ENCODE measurements at regions not wholly inside any gene's neighbourhood (a gene's known extent, or its start where the extent isn't known, plus 50 kb on each side); places are given as distances from the start of the nearest gene placed in this dataset.

DNA sequence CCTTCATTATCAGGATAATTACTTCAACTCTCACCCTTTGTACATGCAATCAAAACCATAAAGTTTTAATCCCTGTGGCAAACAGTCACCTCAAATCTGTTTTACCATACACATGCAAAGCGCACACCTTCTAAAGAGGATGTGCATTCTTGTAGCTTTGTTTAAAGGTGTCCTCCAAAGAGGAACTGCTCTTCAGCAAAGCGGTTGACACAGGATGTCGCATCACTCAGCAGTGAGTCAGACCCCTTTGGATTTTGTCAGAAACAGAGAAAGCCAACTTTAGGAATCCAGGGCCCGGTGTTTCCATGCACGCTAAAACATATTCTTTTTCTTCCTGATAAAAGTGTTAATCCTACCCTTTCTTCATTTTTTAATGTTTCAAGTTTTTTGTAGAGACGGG, 268.3 kb upstream of the ARID1B start:
- no peak for DNase-seq

DNA sequence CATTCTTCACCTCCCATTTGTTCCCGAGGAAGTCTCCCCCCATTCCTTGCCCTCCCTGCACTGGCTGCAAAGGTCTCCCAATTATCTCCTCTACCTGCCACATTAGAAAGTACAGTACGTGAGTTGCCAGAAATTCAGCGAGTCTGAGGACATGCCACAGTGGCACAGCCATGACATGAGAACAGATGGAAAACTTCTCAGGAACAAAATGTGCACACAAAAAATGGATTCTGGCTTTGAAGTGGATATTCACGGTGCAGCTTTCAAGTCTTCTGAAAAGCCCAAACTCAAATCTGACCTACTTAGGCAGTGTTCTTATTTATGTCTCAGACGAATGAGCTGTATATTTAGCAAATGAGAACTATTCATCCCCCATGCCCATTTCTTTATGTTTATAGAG, 269.1 kb upstream of the ARID1B start:
- no peak for DNase-seq

DNA sequence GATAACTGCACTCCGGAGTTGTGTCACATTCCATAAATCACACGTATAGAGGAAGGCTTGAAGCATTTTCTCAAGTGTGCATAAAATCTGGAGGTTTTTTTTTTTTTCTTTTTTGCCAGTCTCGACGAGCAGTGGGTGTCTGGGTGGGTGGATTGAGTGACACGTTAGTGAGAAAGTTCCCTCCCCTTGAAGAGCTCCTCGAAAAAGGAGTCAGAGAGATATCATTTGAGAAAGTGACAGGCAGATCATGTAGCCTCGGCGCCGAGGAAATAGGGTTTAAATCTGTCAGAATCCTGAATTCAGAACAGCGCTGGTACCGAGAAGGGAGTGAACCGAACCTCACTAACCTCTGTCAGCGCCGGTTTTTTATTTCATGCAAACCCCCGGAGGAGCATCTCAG, 269.5 kb upstream of the ARID1B start:
- DNase-seq, result no peak

DNA sequence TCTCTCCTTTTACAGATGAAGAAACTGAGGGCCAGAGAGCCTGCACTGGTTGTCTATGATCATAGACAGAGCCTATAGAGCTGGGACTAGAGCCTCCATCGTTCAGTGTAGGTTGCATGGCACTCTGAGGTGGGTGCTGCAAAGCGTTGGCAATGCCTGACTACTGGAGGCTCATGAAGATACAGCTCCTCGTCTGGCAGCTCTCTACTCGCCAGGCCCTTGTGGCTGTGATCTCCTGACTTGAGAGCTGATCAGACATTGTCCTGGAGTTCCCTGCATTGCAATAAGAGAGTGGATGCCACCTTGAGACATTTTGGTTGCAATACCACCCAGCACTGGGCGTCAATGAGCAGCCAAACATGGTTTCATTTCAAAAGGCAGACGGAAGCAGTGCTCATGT, 270.1 kb upstream of the ARID1B start:
- DNase-seq, result no peak

DNA sequence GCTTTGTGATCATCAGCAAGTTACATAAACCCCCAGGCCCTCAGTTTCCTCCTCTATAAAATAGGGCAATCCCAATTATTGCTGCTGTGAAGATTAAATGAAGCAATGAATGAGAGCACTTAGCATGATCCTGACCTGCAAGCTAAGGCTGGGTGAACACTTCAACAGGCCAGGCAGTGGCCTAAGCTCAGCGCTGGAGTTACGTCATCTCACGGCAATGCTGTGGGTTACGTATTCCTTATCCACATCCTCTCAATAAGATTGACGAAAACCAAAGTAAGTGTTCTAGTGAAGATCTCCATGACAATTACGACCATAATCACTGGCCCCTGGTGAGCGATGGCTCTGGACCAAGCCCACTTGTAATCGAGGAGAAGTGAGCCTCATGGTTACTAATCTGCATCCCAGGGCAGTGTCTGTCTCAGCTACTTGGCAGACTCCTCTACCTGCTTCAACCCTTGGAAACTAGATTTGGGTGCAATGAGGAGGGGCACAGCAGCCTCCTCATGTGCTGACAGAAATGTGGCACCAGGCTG, 274.1 kb upstream of the ARID1B start:
- DNase-seq, result no peak

DNA sequence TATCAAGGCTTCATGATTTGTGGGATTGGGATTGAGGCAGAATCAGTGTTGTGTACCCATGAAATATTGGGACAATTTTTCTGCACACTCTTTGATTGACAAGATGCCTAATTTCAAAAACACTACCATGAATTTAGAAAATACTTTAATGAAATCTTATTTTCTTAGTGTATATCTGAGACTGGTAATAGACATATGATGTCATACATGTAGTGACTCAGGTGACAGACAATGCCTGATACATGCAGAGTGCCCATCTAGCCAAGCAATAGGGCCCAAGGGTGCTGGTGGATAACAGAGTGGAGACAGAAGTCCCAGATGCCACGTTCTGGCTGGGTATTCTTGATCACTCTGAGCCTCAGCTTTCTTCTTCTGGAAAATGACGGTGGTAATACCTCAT, 279.6 kb upstream of the ARID1B start:
- DNase-seq, result no peak

DNA sequence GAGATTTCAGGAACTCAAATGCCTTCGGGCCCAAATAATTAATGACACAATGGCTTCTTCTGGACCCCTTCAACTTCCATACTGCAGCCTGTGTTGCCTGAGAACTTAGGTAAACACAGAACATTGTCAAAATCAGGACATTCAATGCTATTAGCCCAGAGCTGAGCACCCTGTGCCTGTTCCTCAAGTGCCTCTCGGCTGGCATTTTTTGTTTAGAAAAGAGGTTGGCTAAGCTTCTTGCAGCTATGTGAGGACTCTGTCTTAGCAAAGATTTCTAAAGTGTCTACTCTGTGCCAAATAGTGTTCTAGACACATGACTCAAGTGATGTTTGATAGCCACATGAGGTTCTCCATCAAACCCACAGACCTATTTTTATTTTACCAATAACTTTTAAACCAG, 289.3 kb upstream of the ARID1B start:
- DNase-seq, result no peak

DNA sequence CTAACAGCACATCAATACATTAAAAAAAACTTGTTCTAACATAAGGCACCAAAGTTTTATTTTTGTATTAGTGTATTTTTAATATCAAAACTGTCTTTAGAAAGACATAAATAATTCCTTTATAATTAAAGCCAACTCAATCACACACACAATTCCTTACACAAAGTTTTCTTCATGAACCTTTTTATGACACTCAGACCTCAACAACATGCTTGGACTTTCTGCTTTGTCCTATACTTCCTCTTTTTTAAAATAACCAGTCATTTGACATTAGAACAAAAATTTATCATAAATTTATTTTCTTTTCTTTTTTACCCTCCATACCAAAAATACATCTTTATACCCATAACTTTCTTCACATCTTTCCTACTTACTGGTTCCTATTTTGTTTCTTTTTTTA, 292.0 kb upstream of the ARID1B start:
- DNase-seq, result no peak

DNA sequence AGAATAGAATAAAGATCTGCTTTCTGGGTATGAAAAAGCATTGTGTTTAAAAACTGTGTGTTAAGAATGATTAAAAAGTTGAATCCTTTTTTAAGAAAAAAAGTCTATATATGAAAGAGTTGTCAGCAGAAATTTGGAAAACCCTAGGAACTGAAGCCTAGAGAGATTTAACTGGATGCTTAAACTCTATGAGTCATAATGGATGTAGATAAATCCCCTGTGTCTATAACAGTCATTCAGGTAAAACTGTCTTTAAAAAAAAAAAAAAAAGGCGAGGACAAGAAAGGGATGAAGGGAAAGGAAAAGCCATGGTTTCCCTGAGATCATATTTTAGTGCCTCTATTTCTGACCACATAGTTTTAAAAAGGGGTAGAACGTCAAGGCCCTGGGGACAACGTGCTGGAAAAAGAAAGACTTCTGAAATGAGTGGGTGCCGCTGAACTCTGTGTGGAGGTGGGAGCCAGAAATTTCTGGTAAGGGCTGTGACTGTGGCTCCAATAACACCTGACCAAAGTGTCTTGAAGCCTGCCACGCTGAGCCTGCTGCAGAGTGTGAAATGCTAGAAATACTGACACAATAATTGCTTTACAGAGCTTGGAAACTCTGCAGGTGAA, 302.6 kb upstream of the ARID1B start:
- DNase-seq, result no peak

DNA sequence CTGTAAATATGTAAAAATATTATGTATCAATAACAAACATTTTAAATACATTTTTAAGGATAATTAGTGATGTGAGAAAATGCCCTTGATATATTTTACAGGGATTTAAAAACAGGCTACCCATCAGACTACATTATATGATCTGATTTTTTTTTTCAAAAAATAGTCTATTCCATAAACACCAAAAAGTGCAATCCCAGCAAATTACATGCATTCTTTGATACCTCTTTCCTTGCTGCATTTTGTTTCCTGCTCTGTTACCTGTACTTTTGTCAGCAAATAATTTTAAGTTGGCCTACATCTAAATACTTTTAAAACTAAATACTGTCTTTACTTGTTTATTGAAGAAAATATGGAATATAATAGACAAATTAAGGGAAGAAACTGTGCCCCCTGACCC, 306.2 kb upstream of the ARID1B start:
- no peak for DNase-seq

DNA sequence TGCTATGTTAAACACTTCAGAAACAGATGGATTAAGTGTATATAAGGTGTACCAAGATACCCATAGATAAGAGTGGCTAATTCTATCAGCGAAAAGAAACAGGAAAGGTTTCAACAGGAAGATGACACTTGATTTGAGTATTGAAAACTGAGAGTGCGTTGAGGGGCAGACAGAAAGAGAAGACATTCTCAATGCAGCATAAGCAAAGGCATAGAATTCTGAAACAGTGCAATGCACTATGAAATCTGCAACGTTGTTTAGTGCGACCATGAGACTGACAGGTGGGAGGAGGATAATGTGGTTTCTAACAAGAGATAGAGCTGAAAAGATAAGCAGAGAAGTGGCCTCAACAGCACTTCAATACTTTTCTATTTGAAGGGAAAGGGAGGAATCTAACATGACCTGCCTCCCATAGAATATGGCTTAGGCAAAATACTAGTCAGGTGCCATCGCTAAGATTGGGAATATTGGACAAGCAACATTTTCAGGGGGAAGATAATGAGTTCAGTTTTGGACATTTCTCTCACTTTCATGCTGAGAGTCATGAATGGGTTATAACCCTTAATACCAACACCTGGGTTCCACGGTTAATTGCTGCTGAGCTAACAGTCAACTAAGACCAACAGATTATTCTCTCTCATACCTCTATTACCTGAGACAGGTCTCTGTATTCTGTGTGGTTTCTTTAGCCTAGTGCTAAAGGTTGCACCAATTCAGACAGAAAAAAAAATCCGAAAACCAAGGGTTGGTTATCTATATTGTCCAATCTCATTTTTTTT, 312.9 kb upstream of the ARID1B start:
- DNase-seq, result no peak

DNA sequence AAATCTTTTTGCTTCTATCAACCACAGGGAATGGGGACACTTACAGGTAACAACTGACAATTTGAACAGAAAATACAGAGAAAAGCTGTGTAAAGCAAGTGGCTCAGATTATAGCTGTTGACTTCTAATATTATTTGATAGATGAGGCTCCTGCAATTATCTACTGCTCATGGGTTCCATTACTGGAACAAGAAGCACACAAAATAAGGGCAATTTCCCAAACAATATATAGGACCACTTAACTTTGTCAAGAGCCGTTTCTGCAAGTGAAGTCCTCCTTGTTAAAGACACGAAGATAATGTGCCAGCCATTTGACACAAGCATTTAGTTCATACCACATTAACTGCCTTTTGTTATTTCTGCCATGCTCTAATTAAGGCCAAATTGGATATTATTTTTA, 315.5 kb upstream of the ARID1B start:
- no peak for DNase-seq

DNA sequence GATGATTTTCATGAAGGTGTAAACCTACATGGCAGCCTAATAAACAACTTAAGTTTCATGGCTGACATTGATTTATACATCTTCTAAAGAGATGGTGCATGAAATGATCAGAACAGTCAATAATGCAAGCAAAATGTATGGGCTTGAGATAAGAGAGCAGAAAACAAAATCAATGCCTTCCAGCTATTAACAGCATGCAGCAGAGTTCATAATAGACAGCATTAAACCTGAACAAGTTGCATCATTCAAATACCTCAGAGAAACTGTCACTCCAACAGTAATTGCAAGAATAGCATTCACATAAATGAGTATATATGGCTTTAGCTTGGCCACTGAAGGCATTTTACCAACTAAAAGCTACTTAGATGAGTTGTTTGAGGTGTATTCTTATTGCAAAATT, 319.6 kb upstream of the ARID1B start:
- no peak for DNase-seq

DNA sequence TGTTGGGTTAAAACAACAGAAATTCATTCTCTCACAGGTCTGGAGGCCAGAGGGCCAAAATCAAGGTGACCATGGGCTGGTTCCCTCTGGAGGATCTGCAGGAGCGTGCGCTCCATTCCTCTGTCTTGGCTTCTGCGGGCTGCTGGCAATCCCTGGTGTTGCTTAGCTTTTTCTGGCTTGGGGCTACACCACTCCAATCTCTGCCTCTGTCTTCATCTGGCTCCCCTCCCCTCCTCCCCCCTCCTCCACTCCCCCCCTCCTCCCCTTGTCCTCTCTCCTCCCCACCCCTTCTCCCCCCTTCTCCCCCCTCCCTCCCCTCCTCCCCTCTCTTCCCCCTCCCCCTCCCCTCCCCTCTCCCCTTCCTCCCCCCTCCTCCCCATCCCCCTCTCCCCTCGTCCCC, 321.3 kb upstream of the ARID1B start:
- DNase-seq, result no peak

DNA sequence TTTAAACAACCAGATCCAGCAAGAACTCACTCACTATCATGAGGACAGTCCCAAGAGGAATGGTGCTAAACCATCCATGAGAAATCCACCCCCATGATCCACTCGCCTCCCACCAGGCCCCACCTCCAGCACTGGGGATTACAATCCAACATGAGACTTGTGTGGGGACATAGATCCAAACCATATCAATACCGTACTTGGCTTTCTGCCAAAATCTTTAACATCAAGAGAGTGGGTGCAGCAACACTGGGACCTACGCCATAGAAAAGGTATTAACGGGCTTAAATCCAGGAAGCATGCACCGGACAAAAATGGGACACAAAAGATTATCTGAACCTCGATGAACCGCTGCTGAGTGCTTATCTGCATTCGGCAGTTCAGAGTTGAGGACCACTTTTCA, 322.3 kb upstream of the ARID1B start:
- DNase-seq, result no peak

DNA sequence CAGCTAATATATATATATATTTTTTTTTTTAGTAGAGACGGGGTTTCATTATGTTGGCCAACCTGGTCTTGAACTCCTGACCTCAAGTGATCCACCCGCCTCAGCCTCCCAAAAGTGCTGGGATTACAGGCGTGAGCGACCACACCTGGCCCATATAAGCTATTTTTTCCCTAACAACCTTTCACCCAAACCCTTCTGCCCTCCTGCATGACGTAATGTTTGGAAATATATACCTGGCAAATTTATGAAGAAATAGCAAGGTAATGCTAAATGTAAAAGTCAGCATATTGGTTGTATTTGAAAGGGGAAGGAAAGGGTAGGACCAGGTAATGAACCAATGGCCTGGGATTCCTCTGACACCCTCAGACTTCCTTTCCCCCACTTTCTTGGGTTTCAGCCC, 325.5 kb upstream of the ARID1B start:
- DNase-seq, result no peak

DNA sequence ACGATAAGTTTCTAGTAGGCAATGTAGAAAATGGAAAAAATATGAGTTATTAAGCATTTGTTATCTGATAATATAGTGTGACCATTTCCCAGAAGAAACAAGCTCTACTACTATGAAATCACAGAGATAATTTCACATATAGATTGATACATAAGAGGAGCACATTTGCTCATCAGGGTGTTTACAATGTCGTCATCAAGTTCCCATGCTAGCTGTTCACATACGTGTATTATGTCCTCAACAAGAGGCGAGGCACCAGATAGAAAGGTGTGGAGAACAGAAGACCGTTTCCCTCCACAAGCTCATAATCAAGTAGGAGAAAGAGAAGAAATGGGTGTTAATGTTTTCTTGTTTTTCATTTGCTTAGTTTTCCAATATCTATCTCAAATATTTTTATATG, 326.1 kb upstream of the ARID1B start:
- no peak for DNase-seq

DNA sequence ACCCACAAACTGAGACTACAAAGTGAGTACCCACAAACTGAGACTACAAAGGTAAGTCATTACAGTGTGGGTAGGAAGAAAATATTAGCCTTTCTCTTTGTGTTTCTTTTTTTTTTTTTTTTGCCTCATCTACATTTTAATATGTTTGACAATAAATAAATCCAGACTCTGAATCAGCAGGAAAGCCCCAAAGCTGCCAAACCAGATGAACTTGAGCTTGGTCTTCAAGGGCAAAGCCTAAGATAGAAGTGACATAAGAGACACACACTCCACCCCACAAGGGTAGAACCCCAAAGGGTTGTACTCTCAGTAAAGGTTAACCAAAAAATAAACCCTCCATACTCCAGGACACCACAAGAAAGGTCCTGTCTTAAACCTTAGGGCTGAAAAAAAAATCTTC, 326.8 kb upstream of the ARID1B start:
- DNase-seq, result no peak

DNA sequence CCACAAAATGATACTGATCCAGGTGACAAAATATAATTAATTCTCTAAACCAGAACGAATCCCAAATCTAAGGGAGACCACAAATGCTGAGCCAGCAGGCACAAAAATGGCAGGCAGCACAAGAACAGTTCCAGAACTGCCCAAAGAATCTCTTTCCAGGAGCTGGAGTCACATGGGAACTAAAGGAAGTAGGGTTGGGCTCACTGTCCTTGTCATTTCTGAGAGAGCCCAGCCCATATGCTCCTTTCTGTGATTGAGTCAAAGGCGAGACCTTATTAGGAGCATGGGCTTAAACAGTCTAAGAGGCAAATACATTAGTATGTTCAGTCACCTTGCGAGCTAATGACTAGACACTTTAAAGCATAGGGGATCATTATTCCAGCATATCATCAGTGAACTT, 327.6 kb upstream of the ARID1B start:
- DNase-seq, result no peak

DNA sequence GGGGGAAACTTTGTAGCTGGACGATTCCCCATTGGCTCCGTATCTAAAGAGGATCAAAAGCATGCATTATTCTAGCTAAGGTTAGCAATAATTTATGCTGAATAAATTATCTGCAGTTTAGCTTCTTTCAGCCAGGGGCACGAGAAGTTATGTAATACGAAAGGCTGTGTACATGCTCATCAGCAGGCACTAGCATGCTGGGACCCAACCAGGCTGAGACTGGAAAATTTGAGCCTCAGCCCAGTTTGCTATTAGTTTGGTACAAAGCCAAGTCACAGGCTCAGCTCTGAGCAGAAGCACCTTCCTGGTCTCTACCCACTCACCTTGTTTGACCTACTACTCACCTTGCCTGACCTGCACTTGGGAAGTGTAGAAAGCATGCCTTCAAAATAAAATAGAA, 328.1 kb upstream of the ARID1B start:
- DNase-seq, result no peak

DNA sequence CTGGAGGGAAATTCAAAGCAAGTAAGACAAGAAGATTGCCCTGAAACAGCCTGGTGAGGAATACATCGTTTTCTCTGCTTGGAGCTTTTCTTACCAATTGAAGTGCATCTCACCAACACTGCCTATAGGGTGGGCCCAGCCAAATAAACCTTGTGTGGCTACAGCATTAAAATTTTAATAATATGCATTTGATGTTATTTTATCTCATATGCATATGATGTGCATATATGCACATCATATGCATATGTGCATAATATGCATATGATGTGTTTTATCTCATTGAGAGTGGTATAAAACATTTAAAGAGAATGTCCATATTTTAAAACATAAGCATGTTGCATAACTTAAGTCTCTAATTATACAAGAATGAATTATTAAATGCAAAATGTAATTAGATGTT, 328.6 kb upstream of the ARID1B start:
- no peak for DNase-seq

DNA sequence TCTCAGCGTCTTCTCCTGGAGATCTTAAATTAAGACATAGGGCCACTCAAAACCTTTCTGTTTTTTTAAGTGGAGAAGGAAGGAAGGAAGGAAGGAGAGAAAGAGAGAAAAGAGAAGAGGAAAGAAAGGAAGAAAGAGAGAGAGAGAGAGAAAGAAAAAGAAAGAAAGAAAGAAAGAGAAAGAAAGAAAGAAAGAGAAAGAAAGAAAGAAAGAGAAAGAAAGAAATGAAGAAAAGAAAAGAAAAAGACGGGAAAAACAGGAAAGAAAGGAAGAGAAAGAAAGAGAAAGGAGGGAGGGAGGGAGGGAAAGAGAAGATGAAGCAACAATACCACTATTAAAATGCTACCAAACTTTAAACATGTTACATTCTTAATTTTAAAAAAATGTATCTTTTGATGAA, 336.5 kb upstream of the ARID1B start:
- no peak for DNase-seq

DNA sequence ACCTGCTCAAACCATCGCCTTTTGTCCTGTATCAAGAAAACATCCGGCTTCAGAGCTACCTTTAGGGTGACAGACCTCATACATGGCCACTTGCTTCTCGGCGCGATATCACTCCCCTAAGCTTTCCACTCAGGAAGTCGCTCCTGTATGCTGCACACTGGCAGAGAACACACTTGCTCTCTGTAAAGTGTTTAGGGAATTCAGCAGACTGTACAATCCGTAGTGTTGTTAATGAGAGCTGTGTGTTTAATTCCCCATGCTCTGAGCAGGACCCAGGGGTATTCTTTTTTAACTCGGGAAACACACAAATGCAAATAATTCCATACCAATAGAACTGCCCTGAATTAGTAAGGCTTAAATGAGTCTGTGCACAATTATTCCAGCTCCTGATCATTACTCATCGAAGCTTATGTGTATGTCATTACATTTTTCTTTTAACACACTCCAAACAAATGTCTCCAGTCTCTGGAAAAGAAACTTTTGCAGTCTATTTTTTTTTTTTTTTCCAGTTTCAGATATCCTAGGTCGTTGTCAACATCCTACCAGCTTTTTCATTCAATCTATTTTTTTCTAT, 338.7 kb upstream of the ARID1B start:
- no peak for DNase-seq

DNA sequence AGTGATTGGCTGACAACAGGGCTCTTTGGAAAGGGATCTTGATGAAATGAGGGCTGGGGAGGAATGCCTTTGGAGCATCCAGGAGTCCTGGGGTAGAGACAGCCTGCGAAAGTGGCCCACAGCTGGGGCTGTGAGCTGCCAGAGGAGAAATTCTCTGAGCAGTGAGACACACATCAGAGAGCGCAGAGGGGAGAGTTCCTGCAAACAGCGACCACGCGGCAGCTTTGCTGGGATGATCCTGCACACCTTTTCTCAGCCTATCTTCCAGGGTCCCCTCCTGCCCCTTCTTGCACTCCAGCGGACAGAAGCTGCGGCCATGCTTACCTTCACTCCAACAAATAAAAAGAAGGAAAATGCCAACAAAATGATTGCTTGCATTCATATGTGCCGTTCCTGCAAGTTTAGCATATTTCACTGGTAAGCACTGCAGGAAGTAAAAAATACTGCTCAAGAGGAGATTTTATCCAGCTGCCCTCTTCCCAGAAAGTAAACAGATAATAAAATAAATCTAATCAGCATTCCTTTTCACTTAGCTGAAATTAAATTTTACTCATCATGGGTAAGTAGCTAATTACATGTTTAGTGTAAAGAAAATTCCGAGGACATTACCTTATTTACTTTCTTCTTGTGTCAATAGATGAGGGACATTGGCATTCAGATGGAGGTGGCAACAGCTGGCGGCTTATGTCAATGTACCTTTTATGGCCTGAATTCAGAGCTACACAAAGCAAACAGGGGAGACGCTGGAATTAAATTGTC, 339.9 kb upstream of the ARID1B start:
- DNase-seq, result no peak
